ENCODE measurements at regions not wholly inside any gene's neighbourhood (a gene's known extent, or its start where the extent isn't known, plus 50 kb on each side); places are given as distances from the start of the nearest gene placed in this dataset.

- TF ChIP-seq CTCF (conservative IDR thresholded peaks at IDR 0.05; ENCODE audit: low read depth, low read length) (no peak), EZH2 (IDR thresholded peaks at IDR 0.05; ENCODE audit: borderline replicate concordance, low read depth, low read length, poor library complexity, severe bottlenecking) (no peak)
Observed at GRCh38 chr20:22925613-22925983, 109.5 kb upstream of the SSTR4 start.
